MM.1S (cell line): ENCODE measurements at regions not wholly inside any gene's neighbourhood (a gene's known extent, or its start where the extent isn't known, plus 50 kb on each side); places are given as distances from the start of the nearest gene placed in this dataset.
A peak's percentile ranks its signal among the peaks of the same experiment; 100 is the strongest.

Experiments
- DNase-seq: peaks from one replicate; pipeline ENCODE4 v3.0.0-alpha.2; 2015
- H2AFZ ChIP-seq: fragments of 300-600 bp; sonication (generic); 2 replicates; pipeline ENCODE4 v1.6.0; 2016; ENCODE audit warnings: antibody characterized with exemption, low read length
- H3F3A ChIP-seq: fragments of 300-600 bp; sonication (generic); 2 replicates; pipeline ENCODE4 v1.6.1; 2016; ENCODE audit warnings: mild to moderate bottlenecking, antibody characterized with exemption, low read length, moderate library complexity, mixed read lengths; ENCODE audit not compliant: insufficient read depth
- H3K27ac ChIP-seq: fragments of 300-600 bp; sonication (generic); 2 replicates; pipeline ENCODE4 v1.5.1; 2016; ENCODE audit warnings: mild to moderate bottlenecking, low read length
- H3K27me3 ChIP-seq: fragments of 300-600 bp; sonication (generic); replicated peaks from 2 replicates; pipeline ENCODE4 v1.6.0; 2016; ENCODE audit warnings: low read length; ENCODE audit not compliant: insufficient read depth
- H3K36me3 ChIP-seq: fragments of 300-600 bp; sonication (generic); replicated peaks from 2 replicates; pipeline ENCODE4 v1.6.1; 2016; ENCODE audit warnings: mild to moderate bottlenecking, low read length, mixed read lengths; ENCODE audit not compliant: insufficient read depth
- H3K4me1 ChIP-seq: fragments of 300-600 bp; sonication (generic); 2 replicates; pipeline ENCODE4 v1.6.1; 2016; ENCODE audit warnings: low read length, mixed read lengths
- H3K4me2 ChIP-seq: fragments of 300-600 bp; sonication (generic); 2 replicates; pipeline ENCODE4 v1.6.0; 2016; ENCODE audit warnings: low read depth, low read length
- H3K4me3 ChIP-seq: fragments of 300-600 bp; sonication (generic); 2 replicates; pipeline ENCODE4 v1.5.1; 2016; ENCODE audit warnings: low read length, mixed read lengths
- H3K79me2 ChIP-seq: fragments of 300-600 bp; sonication (generic); 2 replicates; pipeline ENCODE4 v1.6.1; 2016; ENCODE audit warnings: mixed run types, low read length, mixed read lengths
- H3K9ac ChIP-seq: fragments of 300-600 bp; sonication (generic); 2 replicates; pipeline ENCODE4 v1.6.1; 2016; ENCODE audit warnings: low read length, mixed read lengths
- H3K9me2 ChIP-seq: fragments of 300-600 bp; sonication (generic); replicated peaks from 2 replicates; pipeline ENCODE4 v1.6.1; 2016; ENCODE audit warnings: mild to moderate bottlenecking, low read length, mixed read lengths; ENCODE audit not compliant: insufficient read depth
- H3K9me3 ChIP-seq: fragments of 300-600 bp; sonication (generic); replicated peaks from 2 replicates; pipeline ENCODE4 v1.6.1; 2016; ENCODE audit warnings: mild to moderate bottlenecking, low read length, mixed read lengths; ENCODE audit not compliant: insufficient read depth
- H4K20me1 ChIP-seq: fragments of 300-600 bp; sonication (generic); 2 replicates; pipeline ENCODE4 v1.6.1; 2016; ENCODE audit warnings: mild to moderate bottlenecking, low read length, moderate library complexity, mixed read lengths; ENCODE audit not compliant: insufficient read depth
- CTCF ChIP-seq: fragments of 300-600 bp; sonication (generic); IDR thresholded peaks from 2 replicates; pipeline ENCODE4 v1.5.1; 2016; ENCODE audit warnings: antibody characterized with exemption, low read length, mixed read lengths
- EZH2 ChIP-seq: fragments of 300-600 bp; sonication (generic); optimal IDR thresholded peaks from 2 replicates; pipeline ENCODE3; 2017; ENCODE audit warnings: low read depth, mild to moderate bottlenecking, antibody characterized with exemption, low read length, mixed read lengths
- EZH2phosphoT487 ChIP-seq: fragments of 300-600 bp; sonication (generic); IDR thresholded peaks from 2 replicates; pipeline ENCODE4 v1.6.1; 2018; ENCODE audit warnings: antibody characterized with exemption, low read length

- no peak overlapping the region for H3K27ac ChIP-seq
- no peak overlapping the region for H3K4me2 ChIP-seq
- no peaks in the 10 kb centered on the region for H3K9me2 ChIP-seq
- no peaks in the 10 kb centered on the region for H3K36me3 ChIP-seq
- H3K9me3 ChIP-seq: no peaks in the 10 kb centered on the region
- TF ChIP-seq EZH2 (no peak), EZH2phosphoT487 (no peak), CTCF (no peak)
- H3K4me1 ChIP-seq: peaks cover 31% of the 10 kb centered on the region
- H3K9ac ChIP-seq: no peak overlapping the region
- DNase-seq: no peak
- no peaks in the 10 kb centered on the region for H3K79me2 ChIP-seq
- H2AFZ ChIP-seq: no peak overlapping the region
- no peak overlapping the region for H3K4me3 ChIP-seq
- H3K27me3 ChIP-seq: no peaks in the 10 kb centered on the region
- peaks cover 15% of the 10 kb centered on the region for H3F3A ChIP-seq
- H4K20me1 ChIP-seq: no peaks in the 10 kb centered on the region
Measured at GRCh38 chr11:86153439-86153838, 84.6 kb upstream of the PICALM start.

GRCh38 chr11:86152901-86153300, 84.0 kb upstream of the PICALM start:
- Histone ChIP-seq H3K4me1 (peaks cover 31% of the 10 kb centered on the region), H3K27ac (no peak overlapping the region), H3K27me3 (no peaks in the 10 kb centered on the region)

GRCh38 chr11:86152006-86152862, 83.3 kb upstream of the PICALM start:
- no peaks in the 10 kb centered on the region for H3K36me3 ChIP-seq
- no peaks in the 10 kb centered on the region for H3K9me2 ChIP-seq
- H3F3A ChIP-seq: peaks cover 15% of the 10 kb centered on the region
- peak overlapping the region; percentile 70 for H3K4me2 ChIP-seq
- no peaks in the 10 kb centered on the region for H3K9me3 ChIP-seq
- H3K79me2 ChIP-seq: no peaks in the 10 kb centered on the region
- H3K9ac ChIP-seq: peak overlapping the region; percentile 9; the same call in 1 of the 2 replicates
- DNase-seq: peak; percentile 15
- no peaks in the 10 kb centered on the region for H4K20me1 ChIP-seq
- peaks cover 31% of the 10 kb centered on the region for H3K4me1 ChIP-seq
- TF ChIP-seq EZH2 (no peak), EZH2phosphoT487 (no peak), CTCF (no peak)
- H3K4me3 ChIP-seq: no peak overlapping the region
- peak overlapping the region; percentile 57 for H2AFZ ChIP-seq
- H3K27me3 ChIP-seq: no peaks in the 10 kb centered on the region
- peak overlapping the region; percentile 59; the same call in 1 of the 2 replicates for H3K27ac ChIP-seq

More at GRCh38 chr11:86152901-86153300, 84.0 kb upstream of the PICALM start:
- Histone ChIP-seq H3K9me2 (no peaks in the 10 kb centered on the region), H2AFZ (no peak overlapping the region), H3K4me3 (no peak overlapping the region), H3F3A (peaks cover 15% of the 10 kb centered on the region), H3K79me2 (no peaks in the 10 kb centered on the region), H3K9ac (no peak overlapping the region), H3K4me2 (no peak overlapping the region), H3K36me3 (no peaks in the 10 kb centered on the region), H4K20me1 (no peaks in the 10 kb centered on the region), H3K9me3 (no peaks in the 10 kb centered on the region)
- no peak for TF ChIP-seq EZH2phosphoT487
- TF ChIP-seq CTCF: no peak
- TF ChIP-seq EZH2: no peak
- no peak for DNase-seq
